Stimulated activated CD4-positive, alpha-beta T cell treated with anti-CD3 and anti-CD28 coated beads, Interleukin-4, amount 100 ng/mL, for 48 hours (primary cell): ENCODE measurements at regions not wholly inside any gene's neighbourhood (a gene's known extent, or its start where the extent isn't known, plus 50 kb on each side); places are given as distances from the start of the nearest gene placed in this dataset.
"Not testable (repeated sequence)": the region's sequence is repeated elsewhere in the genome, so short reads cannot be mapped to it uniquely, and the experiment has no call there.

ENCODE experiments used
- DNase-seq, 2 donors: peaks; one replicate each; pipeline ENCODE4 v3.0.0-alpha.2; 2020; ENCODE audit warnings: low read depth in 2 of 2

DNA sequence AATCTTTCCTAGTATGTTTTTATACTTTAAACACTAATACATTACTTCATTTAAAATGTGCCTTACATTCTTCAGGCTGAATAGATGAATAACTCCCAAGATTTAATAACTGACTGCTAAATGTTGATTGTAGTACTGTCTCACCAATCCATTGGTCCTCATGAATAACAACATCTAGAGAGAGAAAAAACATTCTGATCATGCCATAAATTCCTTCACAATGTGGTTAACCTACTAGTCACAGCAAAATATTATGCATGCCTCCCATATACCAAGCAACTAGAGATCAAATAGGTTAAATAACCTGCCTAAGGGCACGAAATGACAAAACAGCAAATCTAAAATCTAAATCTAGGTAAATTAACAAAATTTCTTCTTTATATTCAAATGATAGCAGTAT is 66.2 kb downstream of the SYT15 start:
- DNase-seq: not testable (repeated sequence)

DNA sequence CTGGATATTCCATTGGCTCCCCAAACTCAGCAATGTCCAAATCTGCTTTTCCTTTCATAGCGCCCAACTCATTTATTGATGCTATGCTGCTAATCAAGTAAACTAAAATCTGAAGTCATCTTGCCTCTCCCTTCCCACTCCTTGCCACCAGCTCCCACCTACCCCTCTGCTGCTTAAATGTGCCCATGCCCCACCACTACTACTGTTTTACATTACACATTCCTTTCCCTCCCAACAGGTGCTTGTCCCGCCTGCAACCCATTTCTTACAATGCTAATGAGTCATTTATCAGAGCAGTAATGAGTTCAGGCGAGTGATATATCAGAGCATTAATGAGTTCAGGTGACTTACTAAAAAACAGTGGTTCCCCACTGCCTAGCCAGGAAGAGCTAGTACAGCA is 67.2 kb downstream of the SYT15 start:
- not testable (repeated sequence) for DNase-seq

DNA sequence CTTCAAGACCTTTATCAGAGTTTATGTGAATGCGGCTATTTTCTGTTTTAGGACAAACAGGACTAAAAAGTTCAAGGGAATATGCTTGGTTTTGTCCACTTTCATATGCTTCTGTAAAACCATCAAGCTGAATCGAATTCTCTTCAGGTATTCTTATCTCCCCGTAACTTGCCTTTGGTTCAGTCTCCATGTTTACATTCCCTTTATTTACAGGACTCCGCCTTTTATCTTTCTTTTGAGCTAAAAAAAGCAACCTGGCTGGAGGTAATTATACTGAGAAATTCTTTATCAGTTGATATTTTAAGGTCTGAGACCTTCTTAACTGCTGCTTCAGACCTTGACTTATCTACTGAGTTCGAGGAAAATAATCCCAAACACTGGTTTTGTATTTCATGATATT is 72.0 kb downstream of the SYT15 start:
- DNase-seq: not testable (repeated sequence)

GRCh38 chr10:46657437-46657836 is 78.5 kb downstream of the SYT15 start:
- DNase-seq: not testable (repeated sequence)

- DNase-seq: not testable (repeated sequence)
Measured at GRCh38 chr10:46660027-46660834, 81.3 kb downstream of the SYT15 start.

- DNase-seq: not testable (repeated sequence)
Measured at GRCh38 chr10:46660835-46661164, 81.9 kb downstream of the SYT15 start.

- DNase-seq: not testable (repeated sequence)
Measured at GRCh38 chr10:46665536-46665935, 86.6 kb downstream of the SYT15 start.

- not testable (repeated sequence) for DNase-seq
Measured at GRCh38 chr10:46668357-46668997, 89.5 kb downstream of the SYT15 start.

DNA sequence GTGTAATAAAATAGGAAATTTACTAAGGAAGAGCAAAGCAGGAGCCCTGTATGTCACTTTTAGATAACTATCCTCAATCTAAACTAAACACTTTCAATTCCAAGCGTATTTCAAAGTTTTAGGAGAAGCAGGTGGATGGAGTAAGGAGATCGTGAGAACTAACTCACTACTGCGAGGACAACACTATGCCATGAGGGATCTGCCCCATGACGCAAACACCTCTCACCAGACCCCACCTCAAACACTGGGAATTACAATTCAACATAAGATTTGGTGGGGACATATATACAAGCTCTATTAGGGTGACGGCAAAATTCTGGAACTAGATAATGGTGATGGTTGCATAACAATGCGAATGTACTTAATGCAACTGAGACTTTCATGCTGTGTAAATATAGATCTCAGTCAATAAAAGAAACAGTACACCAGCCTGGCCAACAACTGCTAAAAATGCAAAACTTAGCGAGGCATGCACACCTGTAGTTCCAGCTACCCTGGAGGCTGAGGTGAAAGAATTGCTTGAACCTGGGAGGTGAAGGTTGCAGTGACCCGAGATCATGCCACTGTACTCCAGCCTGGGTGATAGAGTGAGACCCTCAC is 99.0 kb downstream of the SYT15 start:
- DNase-seq: not testable (repeated sequence)

DNA sequence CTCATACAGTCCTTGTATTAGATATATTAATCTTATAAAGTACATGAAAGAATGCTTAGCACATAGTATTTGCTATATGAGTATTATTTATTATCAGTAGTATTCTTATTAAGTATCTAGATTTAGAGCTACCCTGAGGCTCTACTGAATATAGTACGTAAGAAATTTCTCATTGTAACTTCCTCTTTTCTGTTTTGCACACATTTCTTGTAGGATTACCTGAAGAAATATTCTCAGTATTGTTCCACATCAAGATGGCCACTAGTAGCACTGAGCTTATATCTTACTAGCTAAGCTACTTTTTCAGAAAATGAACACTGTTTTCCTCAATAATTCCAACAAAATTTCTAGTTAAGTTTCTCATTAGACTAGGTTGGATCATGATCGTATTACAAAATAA is 112.5 kb downstream of the SYT15 start:
- not testable (repeated sequence) for DNase-seq

GRCh38 chr10:46693218-46693617 is 114.3 kb downstream of the SYT15 start:
- not testable (repeated sequence) for DNase-seq

DNA sequence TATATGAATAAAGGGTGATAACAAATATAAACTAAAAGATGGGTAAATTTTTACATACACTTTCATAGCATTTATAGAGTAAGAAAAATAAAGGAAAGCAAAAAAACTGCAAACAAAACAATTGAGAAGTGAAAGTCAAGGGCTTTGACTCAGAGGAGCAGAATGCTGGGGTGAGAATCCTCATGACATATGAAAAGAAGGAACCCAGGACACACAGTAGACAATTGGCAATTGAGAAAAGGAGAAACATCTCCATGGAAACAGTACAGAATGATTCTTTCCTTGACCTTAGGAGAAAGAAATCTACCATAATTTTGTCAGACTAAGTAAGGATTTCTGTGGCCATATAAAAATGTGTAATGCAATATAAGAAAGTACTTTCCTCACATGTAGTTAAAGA is 138.3 kb downstream of the SYT15 start:
- not testable (repeated sequence) for DNase-seq

DNA sequence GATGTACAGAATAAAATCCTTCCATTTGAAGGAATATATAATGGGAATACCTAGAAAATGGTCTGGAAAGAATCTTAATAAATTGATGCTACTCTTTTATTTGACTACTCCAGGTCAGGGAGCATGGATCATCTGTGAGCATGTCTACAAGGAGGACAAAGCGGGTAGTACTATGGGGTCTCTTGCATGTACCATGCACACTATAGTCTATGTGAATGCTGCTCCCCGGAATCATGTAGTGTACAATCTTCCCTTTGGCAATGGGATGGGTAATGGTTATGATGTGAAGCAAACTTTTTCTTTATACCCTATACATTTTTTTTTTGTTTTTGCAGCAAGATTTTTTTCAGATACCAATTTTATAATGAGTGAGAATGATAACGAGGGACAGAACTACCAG is 139.1 kb downstream of the SYT15 start:
- not testable (repeated sequence) for DNase-seq

GRCh38 chr10:46720386-46720785 is 141.5 kb downstream of the SYT15 start:
- not testable (repeated sequence) for DNase-seq

GRCh38 chr10:46720811-46721518 is 142.0 kb downstream of the SYT15 start:
- not testable (repeated sequence) for DNase-seq

DNA sequence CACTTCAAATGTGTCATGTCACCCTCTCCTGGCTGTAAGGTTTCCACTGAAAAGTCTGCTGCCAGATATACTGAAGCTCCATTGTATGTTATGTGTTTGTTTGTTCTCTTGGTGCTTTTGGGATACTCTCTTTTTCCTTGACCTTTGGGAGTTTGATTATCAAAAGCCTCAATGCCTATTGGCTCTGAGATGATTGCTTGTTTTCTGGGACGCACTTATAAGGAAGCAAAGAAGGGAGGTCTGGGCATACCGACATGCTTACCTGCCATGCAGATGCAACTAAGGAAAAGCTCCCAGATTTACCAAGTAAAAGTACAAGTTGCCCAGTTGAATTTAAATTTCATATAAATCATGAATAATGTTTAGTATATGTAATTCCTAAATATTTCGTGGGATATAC is 145.3 kb downstream of the SYT15 start:
- not testable (repeated sequence) for DNase-seq

DNA sequence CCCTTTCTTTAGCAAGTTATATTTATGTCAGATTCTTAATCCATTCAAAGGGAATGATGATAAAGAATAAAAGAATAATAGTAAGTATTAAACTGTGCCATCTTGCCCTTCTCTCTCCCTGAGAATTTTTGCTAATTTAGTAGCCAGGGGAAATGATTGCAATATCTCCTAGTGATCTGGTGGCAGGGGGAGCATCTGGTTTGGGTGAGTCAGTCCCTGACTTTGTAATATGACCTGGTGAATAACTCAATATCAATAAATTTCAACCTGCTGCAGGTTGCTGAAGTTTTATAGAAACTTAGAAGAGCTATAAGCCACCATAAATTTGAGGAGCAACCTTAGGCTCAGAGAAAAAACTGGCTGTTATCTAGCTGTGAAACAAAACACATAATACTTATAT is 149.4 kb downstream of the SYT15 start:
- not testable (repeated sequence) for DNase-seq

- DNase-seq: not testable (repeated sequence)
Measured at GRCh38 chr10:46730729-46731128, 151.8 kb downstream of the SYT15 start.

DNA sequence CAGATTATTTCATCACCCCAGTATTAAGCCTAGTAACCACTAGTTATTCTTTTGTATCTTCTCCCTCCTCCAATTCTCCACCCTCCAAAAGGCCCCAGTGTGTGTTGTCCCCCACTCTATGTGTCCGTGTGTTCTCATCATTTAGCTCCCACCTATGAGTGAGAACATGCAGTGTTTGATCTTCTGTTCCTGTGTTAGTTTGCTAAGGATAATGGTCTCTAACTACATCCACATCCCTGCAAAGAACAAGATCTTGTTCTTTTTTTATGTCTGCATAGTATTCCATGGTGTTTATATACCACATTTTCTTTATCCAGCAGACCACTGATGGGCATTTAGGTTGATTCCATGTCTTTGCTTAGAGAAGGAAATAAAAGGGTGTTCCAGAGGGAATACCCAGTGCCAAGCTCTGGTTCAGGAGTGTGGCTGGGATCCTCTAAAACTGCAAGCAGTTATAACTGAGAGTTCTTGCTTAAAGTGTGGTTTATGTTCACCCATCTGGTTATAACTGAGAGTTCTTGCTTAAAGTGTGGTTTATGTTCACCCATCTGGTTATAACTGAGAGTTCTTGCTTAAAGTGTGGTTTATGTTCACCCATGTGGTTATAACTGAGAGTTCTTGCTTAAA is 154.8 kb downstream of the SYT15 start:
- not testable (repeated sequence) for DNase-seq

DNA sequence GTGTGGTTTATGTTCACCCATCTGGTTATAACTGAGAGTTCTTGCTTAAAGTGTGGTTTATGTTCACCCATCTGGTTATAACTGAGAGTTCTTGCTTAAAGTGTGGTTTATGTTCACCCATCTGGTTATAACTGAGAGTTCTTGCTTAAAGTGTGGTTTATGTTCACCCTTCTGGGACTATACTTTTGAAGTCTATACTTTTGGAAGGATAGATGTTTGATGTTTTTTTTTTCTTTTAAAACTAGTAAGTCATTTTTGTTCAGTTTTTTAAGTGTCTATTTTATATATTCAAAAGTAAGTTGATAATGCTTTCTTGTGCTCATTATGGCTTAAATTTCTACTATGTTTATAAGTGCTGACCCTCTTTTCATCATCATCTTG is 155.3 kb downstream of the SYT15 start:
- not testable (repeated sequence) for DNase-seq

- not testable (repeated sequence) for DNase-seq
Measured at GRCh38 chr10:46739919-46740318, 161.0 kb downstream of the SYT15 start.

DNA sequence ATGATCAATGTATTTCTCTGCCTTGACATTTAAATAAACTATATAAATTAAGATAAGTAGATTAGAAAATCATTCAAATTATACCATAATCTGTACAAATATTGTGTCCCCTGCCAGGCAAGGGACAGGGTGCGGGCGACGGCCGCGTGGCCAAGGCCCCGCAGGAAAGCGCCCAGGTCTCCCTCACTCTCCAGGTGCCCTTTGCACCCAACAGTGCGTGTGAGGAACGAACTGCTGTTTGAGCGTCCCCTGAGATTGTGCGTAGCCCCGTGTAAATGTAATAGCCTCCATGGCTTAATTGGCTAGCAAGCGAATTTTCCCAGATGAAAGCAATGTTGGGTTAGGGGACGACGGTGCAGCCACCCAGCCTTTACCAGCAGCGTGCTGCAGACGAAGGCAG is 161.4 kb downstream of the SYT15 start:
- not testable (repeated sequence) for DNase-seq
